ENCODE measurements at regions not wholly inside any gene's neighbourhood (a gene's known extent, or its start where the extent isn't known, plus 50 kb on each side); places are given as distances from the start of the nearest gene placed in this dataset.

- intact Hi-C loops (cut with micrococcal nuclease; ENCODE audit: unreplicated experiment) (no loop called here), in situ Hi-C loops (cut with HindIII; ENCODE audit: extremely low pct_ligation_motif_present, low pct_unique_long_range_greater_than_20kb) (no loop called here)
- H3K27me3 ChIP-seq (ENCODE audit: control insufficient read depth in 1 of 2, insufficient read depth in 2 of 2, low read length in 2 of 2) = no peaks in the 10 kb centered on the region
- H3K36me3 ChIP-seq (replicated peaks in 1 of 2; ENCODE audit: control insufficient read depth in 1 of 2, insufficient read depth in 2 of 2, low read length in 2 of 2) = no peaks in the 10 kb centered on the region
- H4K20me1 ChIP-seq (ENCODE audit: insufficient read depth, low read length) = no peaks in the 10 kb centered on the region
- DNase-seq (ENCODE audit: low spot score) (no peak), FAIRE-seq (no peak), ATAC-seq (no peak)
- no peaks in the 10 kb centered on the region for H3K4me1 ChIP-seq (ENCODE audit: insufficient read depth, low read length)
- 1% methylated on average over 3 of the region's 3 CpGs for WGBS (ENCODE audit: low lambda C conversion rate)
- H2AFZ ChIP-seq (ENCODE audit: low read length) = no peak overlapping the region
- H3K9me3 ChIP-seq (ENCODE audit: low read length) = no peaks in the 10 kb centered on the region; the same call in 1 of the 2 replicates
- ChIA-PET CTCF (ENCODE audit: low intra/inter-chr PET ratio, low total read pairs) (no interaction called here), POLR2A (no interaction called here)
- no peak overlapping the region for H3K4me3 ChIP-seq (replicated peaks in 1 of 3; ENCODE audit: insufficient read depth in 1 of 3, low read depth in 2 of 3, low read length in 3 of 3)
- no peak overlapping the region for H3K27ac ChIP-seq (ENCODE audit: extremely low read length, insufficient read depth, low read length)
- TF ChIP-seq ZNF639 (CRISPR knock-in tag; conservative IDR thresholded peaks at IDR 0.05) (no peak), GTF2F1 (IDR thresholded peaks at IDR 0.05; ENCODE audit: low read length) (no peak), HOXD1 (CRISPR knock-in tag; IDR thresholded peaks at IDR 0.05) (no peak), E2F2 (CRISPR knock-in tag; IDR thresholded peaks at IDR 0.05; ENCODE audit: borderline replicate concordance) (no peak)
- BruUV-seq (replicated peaks) = no TSS peak
- no peak overlapping the region for H3K4me2 ChIP-seq (ENCODE audit: low read depth, low read length)
- no peaks in the 10 kb centered on the region for H3K79me2 ChIP-seq (ENCODE audit: insufficient read depth, low read length)
- H3K9ac ChIP-seq (ENCODE audit: insufficient read depth, low read depth, low read length) = no peak overlapping the region
Measured at GRCh38 chr13:65603160-65603559, 1627.0 kb downstream of the PCDH9 start.

GRCh38 chr13:65601855-65602254, 1628.3 kb downstream of the PCDH9 start:
- Histone ChIP-seq H3K27me3 (ENCODE audit: control insufficient read depth in 1 of 2, insufficient read depth in 2 of 2, low read length in 2 of 2) (no peaks in the 10 kb centered on the region), H2AFZ (ENCODE audit: low read length) (no peak overlapping the region), H3K36me3 (replicated peaks in 1 of 2; ENCODE audit: control insufficient read depth in 1 of 2, insufficient read depth in 2 of 2, low read length in 2 of 2) (no peaks in the 10 kb centered on the region), H3K79me2 (ENCODE audit: insufficient read depth, low read length) (no peaks in the 10 kb centered on the region), H3K9me3 (ENCODE audit: low read length) (no peaks in the 10 kb centered on the region; the same call in 1 of the 2 replicates), H3K4me3 (replicated peaks in 1 of 3; ENCODE audit: insufficient read depth in 1 of 3, low read depth in 2 of 3, low read length in 3 of 3) (no peak overlapping the region), H4K20me1 (ENCODE audit: insufficient read depth, low read length) (no peaks in the 10 kb centered on the region), H3K4me2 (ENCODE audit: low read depth, low read length) (no peak overlapping the region), H3K9ac (ENCODE audit: insufficient read depth, low read depth, low read length) (no peak overlapping the region), H3K27ac (ENCODE audit: extremely low read length, insufficient read depth, low read length) (no peak overlapping the region), H3K4me1 (ENCODE audit: insufficient read depth, low read length) (no peaks in the 10 kb centered on the region)
- CTCF ChIA-PET (ENCODE audit: low intra/inter-chr PET ratio, low total read pairs) = no interaction called here
- FAIRE-seq (no peak), DNase-seq (ENCODE audit: low spot score) (no peak), ATAC-seq (no peak)
- in situ Hi-C loops (cut with HindIII; ENCODE audit: extremely low pct_ligation_motif_present, low pct_unique_long_range_greater_than_20kb) = no loop called here
- WGBS (ENCODE audit: low lambda C conversion rate) = 0% methylated on average over 1 of the region's 1 CpG
- no TSS peak for BruUV-seq (replicated peaks)
- POLR2A ChIA-PET = no interaction called here
- intact Hi-C loops (cut with micrococcal nuclease; ENCODE audit: unreplicated experiment) = no loop called here
- TF ChIP-seq ZGPAT (CRISPR knock-in tag; IDR thresholded peaks at IDR 0.05) (no peak), ZNF503 (CRISPR knock-in tag; IDR thresholded peaks at IDR 0.05) (no peak), KLF15 (CRISPR knock-in tag; IDR thresholded peaks at IDR 0.05; ENCODE audit: borderline replicate concordance) (no peak), ZNF138 (CRISPR knock-in tag; IDR thresholded peaks at IDR 0.05; ENCODE audit: low read depth) (no peak), FOXK2 (IDR thresholded peaks at IDR 0.05) (no peak), ZXDC (CRISPR knock-in tag; IDR thresholded peaks at IDR 0.05) (no peak), ERF (CRISPR knock-in tag; IDR thresholded peaks at IDR 0.05) (no peak)
